ENCODE measurements at regions not wholly inside any gene's neighbourhood (a gene's known extent, or its start where the extent isn't known, plus 50 kb on each side); places are given as distances from the start of the nearest gene placed in this dataset.

- TF ChIP-seq CTCF (IDR thresholded peaks at IDR 0.05) (no peak), POLR2A (IDR thresholded peaks at IDR 0.05) (no peak)
Observed at GRCh38 chr20:48364688-48365421, 462.9 kb downstream of the PREX1 start.
